ENCODE measurements at regions not wholly inside any gene's neighbourhood (a gene's known extent, or its start where the extent isn't known, plus 50 kb on each side); places are given as distances from the start of the nearest gene placed in this dataset.
"Not testable (repeated sequence)": the region's sequence is repeated elsewhere in the genome, so short reads cannot be mapped to it uniquely, and the experiment has no call there.

GRCh38 chr9:74172874-74173273 is 324.3 kb upstream of the RORB start:
- Histone ChIP-seq H3K36me3 (no peaks in the 10 kb centered on the region), H3K9me3 (ENCODE audit: severe bottlenecking) (no peaks in the 10 kb centered on the region), H3K27ac (no peak overlapping the region), H3K27me3 (ENCODE audit: insufficient read depth, low read depth, severe bottlenecking) (no peaks in the 10 kb centered on the region), H3K4me3 (ENCODE audit: low read depth, low read length) (no peak overlapping the region)
- no peak for DNase-seq
- TF ChIP-seq CTCF (IDR thresholded peaks at IDR 0.05; ENCODE audit: low read depth, low read length) = no peak

GRCh38 chr9:74173284-74173683 is 323.9 kb upstream of the RORB start:
- H3K4me3 ChIP-seq (ENCODE audit: low read depth, low read length) = no peak overlapping the region
- H3K9me3 ChIP-seq (ENCODE audit: severe bottlenecking) = no peaks in the 10 kb centered on the region
- no peak for DNase-seq
- H3K36me3 ChIP-seq = no peaks in the 10 kb centered on the region
- H3K27ac ChIP-seq = no peak overlapping the region
- no peaks in the 10 kb centered on the region for H3K27me3 ChIP-seq (ENCODE audit: insufficient read depth, low read depth, severe bottlenecking)
- no peak for TF ChIP-seq CTCF (IDR thresholded peaks at IDR 0.05; ENCODE audit: low read depth, low read length)

GRCh38 chr9:74197771-74198170 is 299.4 kb upstream of the RORB start:
- not testable (repeated sequence) for H3K4me3 ChIP-seq (ENCODE audit: low read depth, low read length); H3K27me3 ChIP-seq (ENCODE audit: insufficient read depth, low read depth, severe bottlenecking); H3K27ac ChIP-seq; H3K36me3 ChIP-seq; H3K9me3 ChIP-seq (ENCODE audit: severe bottlenecking); DNase-seq

GRCh38 chr9:74205056-74205455 is 292.1 kb upstream of the RORB start:
- Histone ChIP-seq H3K36me3 (no peaks in the 10 kb centered on the region), H3K9me3 (ENCODE audit: severe bottlenecking) (no peaks in the 10 kb centered on the region), H3K4me3 (ENCODE audit: low read depth, low read length) (no peak overlapping the region), H3K27me3 (ENCODE audit: insufficient read depth, low read depth, severe bottlenecking) (no peaks in the 10 kb centered on the region), H3K27ac (no peak overlapping the region)
- no peak for TF ChIP-seq CTCF (IDR thresholded peaks at IDR 0.05; ENCODE audit: low read depth, low read length)
- no peak for DNase-seq

- Histone ChIP-seq H3K9me3 (ENCODE audit: severe bottlenecking) (no peaks in the 10 kb centered on the region), H3K27ac (no peak overlapping the region), H3K4me3 (ENCODE audit: low read depth, low read length) (no peak overlapping the region), H3K27me3 (ENCODE audit: insufficient read depth, low read depth, severe bottlenecking) (no peaks in the 10 kb centered on the region), H3K36me3 (no peaks in the 10 kb centered on the region)
- DNase-seq = no peak
- no peak for TF ChIP-seq CTCF (IDR thresholded peaks at IDR 0.05; ENCODE audit: low read depth, low read length)
These were observed 278.6 kb upstream of the RORB start for GRCh38 chr9:74218385-74219063.

- Histone ChIP-seq H3K9me3 (ENCODE audit: severe bottlenecking) (no peaks in the 10 kb centered on the region), H3K36me3 (no peaks in the 10 kb centered on the region), H3K27me3 (ENCODE audit: insufficient read depth, low read depth, severe bottlenecking) (no peaks in the 10 kb centered on the region), H3K27ac (no peak overlapping the region), H3K4me3 (ENCODE audit: low read depth, low read length) (no peak overlapping the region)
- DNase-seq = no peak
- TF ChIP-seq CTCF (IDR thresholded peaks at IDR 0.05; ENCODE audit: low read depth, low read length) = no peak
These were observed 276.8 kb upstream of the RORB start for GRCh38 chr9:74220327-74220726.

Measured in WERI-Rb-1 (cell line).